ENCODE measurements at regions not wholly inside any gene's neighbourhood (a gene's known extent, or its start where the extent isn't known, plus 50 kb on each side); places are given as distances from the start of the nearest gene placed in this dataset.

DNA sequence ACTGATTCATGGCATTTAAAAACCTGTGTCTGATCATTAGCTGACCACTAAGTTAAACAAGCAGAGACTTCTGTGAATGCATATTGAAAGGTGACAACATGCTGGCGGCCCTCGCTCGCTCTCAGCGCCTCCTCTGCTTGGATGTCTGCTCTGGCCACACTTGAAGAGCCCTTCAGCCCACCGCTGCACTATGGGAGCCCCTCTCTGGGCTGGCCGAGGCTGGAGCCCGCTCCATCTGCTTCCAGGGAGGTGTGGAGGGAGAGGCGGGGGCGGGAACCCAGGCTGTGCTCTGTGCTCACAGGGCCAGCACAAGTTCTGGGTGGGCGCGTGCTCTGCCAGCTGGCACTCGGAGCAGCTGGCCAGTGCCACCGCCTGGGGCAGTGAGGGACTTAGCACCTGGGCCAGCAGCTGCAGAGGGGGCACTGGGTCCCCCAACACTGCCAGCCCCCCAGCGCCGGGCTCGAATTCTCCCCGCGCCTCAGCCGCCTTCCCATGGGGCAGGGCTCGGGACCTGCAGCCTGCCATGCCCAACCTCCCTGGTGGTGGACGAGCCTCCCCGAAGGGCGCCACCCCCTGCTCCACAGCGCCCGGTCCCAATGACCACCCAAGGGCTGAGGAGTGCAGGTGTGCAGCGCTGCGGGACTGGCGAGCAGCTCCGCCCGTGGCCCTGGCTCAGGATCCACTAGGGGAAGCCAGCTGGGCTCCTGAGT is 252.4 kb downstream of the ZIC4 start:
- H4K5ac ChIP-seq (ENCODE audit: low read depth, low read length): no peak overlapping the region
- dilution Hi-C loops (cut with HindIII; ENCODE audit: low sequenced_read_pairs, unreplicated experiment): no loop called here
- no peak for DNase-seq
- H3K79me1 ChIP-seq (ENCODE audit: low read depth in 1 of 2, low read length in 2 of 2): no peaks in the 10 kb centered on the region
- BruUV-seq (replicated peaks): no TSS peak
- H3K56ac ChIP-seq (ENCODE audit: extremely low read depth, insufficient read depth, low read length): no peak overlapping the region
- no peak overlapping the region for H3K9ac ChIP-seq (ENCODE audit: low read depth, low read length)
- no peak overlapping the region for H3K4ac ChIP-seq (ENCODE audit: low read depth, low read length)
- H3K9me3 ChIP-seq (ENCODE audit: control insufficient read depth, insufficient read depth, low read length): no peaks in the 10 kb centered on the region
- no peaks in the 10 kb centered on the region for H3K9me1 ChIP-seq (ENCODE audit: insufficient read depth, low read length)
- in situ Hi-C loops (cut with MboI; ENCODE audit: low sequenced_read_pairs): no loop called here
- no peak overlapping the region for H2AK9ac ChIP-seq (replicated peaks; ENCODE audit: low read depth, low read length, poor library complexity)
- no peaks in the 10 kb centered on the region for H3K27me3 ChIP-seq (ENCODE audit: control insufficient read depth, insufficient read depth, low read length)
- no peak for TF ChIP-seq MAZ (IDR thresholded peaks at IDR 0.05; ENCODE audit: borderline replicate concordance, low read depth, low read length)
- no peak for TF ChIP-seq MXI1 (IDR thresholded peaks at IDR 0.05; ENCODE audit: borderline replicate concordance, low read depth, low read length)
- TF ChIP-seq, protein P1, sequence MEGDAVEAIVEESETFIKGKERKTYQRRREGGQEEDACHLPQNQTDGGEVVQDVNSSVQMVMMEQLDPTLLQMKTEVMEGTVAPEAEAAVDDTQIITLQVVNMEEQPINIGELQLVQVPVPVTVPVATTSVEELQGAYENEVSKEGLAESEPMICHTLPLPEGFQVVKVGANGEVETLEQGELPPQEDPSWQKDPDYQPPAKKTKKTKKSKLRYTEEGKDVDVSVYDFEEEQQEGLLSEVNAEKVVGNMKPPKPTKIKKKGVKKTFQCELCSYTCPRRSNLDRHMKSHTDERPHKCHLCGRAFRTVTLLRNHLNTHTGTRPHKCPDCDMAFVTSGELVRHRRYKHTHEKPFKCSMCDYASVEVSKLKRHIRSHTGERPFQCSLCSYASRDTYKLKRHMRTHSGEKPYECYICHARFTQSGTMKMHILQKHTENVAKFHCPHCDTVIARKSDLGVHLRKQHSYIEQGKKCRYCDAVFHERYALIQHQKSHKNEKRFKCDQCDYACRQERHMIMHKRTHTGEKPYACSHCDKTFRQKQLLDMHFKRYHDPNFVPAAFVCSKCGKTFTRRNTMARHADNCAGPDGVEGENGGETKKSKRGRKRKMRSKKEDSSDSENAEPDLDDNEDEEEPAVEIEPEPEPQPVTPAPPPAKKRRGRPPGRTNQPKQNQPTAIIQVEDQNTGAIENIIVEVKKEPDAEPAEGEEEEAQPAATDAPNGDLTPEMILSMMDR (conservative IDR thresholded peaks at IDR 0.05; ENCODE audit: low read depth, low read length): no peak
- TF ChIP-seq NFE2L2 (IDR thresholded peaks at IDR 0.05; ENCODE audit: low read depth, low read length): no peak
- TF ChIP-seq RCOR1 (IDR thresholded peaks at IDR 0.05; ENCODE audit: insufficient replicate concordance, low read length): no peak
- TF ChIP-seq RFX5 (IDR thresholded peaks at IDR 0.05; ENCODE audit: low read depth, low read length): no peak
- TF ChIP-seq, protein P2, sequence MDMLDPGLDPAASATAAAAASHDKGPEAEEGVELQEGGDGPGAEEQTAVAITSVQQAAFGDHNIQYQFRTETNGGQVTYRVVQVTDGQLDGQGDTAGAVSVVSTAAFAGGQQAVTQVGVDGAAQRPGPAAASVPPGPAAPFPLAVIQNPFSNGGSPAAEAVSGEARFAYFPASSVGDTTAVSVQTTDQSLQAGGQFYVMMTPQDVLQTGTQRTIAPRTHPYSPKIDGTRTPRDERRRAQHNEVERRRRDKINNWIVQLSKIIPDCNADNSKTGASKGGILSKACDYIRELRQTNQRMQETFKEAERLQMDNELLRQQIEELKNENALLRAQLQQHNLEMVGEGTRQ (IDR thresholded peaks at IDR 0.05; ENCODE audit: low read depth, low read length): no peak
- no peak for TF ChIP-seq BHLHE40 (IDR thresholded peaks at IDR 0.05; ENCODE audit: low read depth, low read length)
- TF ChIP-seq RAD21 (IDR thresholded peaks at IDR 0.05; ENCODE audit: low read length): no peak
- no peak for TF ChIP-seq SMC3 (IDR thresholded peaks at IDR 0.05; ENCODE audit: low read depth, low read length)
- TF ChIP-seq FOS (IDR thresholded peaks at IDR 0.05; ENCODE audit: low read depth, low read length): no peak
- TF ChIP-seq, protein P3, sequence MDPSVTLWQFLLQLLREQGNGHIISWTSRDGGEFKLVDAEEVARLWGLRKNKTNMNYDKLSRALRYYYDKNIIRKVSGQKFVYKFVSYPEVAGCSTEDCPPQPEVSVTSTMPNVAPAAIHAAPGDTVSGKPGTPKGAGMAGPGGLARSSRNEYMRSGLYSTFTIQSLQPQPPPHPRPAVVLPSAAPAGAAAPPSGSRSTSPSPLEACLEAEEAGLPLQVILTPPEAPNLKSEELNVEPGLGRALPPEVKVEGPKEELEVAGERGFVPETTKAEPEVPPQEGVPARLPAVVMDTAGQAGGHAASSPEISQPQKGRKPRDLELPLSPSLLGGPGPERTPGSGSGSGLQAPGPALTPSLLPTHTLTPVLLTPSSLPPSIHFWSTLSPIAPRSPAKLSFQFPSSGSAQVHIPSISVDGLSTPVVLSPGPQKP (IDR thresholded peaks at IDR 0.05; ENCODE audit: borderline replicate concordance, low read depth, low read length): no peak
- no peak for TF ChIP-seq CEBPB (IDR thresholded peaks at IDR 0.05; ENCODE audit: low read depth, low read length)
- TF ChIP-seq POLR2A (IDR thresholded peaks at IDR 0.05; ENCODE audit: low read depth, low read length): no peak
- no peak for TF ChIP-seq MAFK (IDR thresholded peaks at IDR 0.05; ENCODE audit: low read depth, low read length)
- TF ChIP-seq CHD1 (IDR thresholded peaks at IDR 0.05; ENCODE audit: low read depth, low read length): no peak
- ATAC-seq (ENCODE audit: low read depth): no peak
- no peak overlapping the region for H3K4me2 ChIP-seq (ENCODE audit: low read depth, low read length)
- no peak overlapping the region for H2BK15ac ChIP-seq (ENCODE audit: low read depth, low read length)
- POLR2A ChIA-PET (ENCODE audit: unreplicated experiment): no interaction called here
- no peak overlapping the region for H3K18ac ChIP-seq (ENCODE audit: low read depth, low read length)
- no peak overlapping the region for H3K27ac ChIP-seq (ENCODE audit: insufficient read depth, low read length)
- no peaks in the 10 kb centered on the region for H3K4me1 ChIP-seq (ENCODE audit: control insufficient read depth, insufficient read depth, low read length)
- H2BK5ac ChIP-seq (ENCODE audit: low read depth, low read length, poor library complexity, severe bottlenecking): no peak overlapping the region
- H3K23ac ChIP-seq (ENCODE audit: low read depth, low read length): no peak overlapping the region
- H3K36me3 ChIP-seq (ENCODE audit: control insufficient read depth, insufficient read depth, low read length): no peaks in the 10 kb centered on the region
- no peak overlapping the region for H3K4me3 ChIP-seq (ENCODE audit: insufficient read depth, low read depth, low read length)
- H4K20me1 ChIP-seq (ENCODE audit: insufficient read depth, low read length): no peaks in the 10 kb centered on the region
- H4K8ac ChIP-seq (ENCODE audit: low read depth in 2 of 2, low read length in 2 of 2): no peak overlapping the region
- CTCF ChIA-PET: no interaction called here
- H2AFZ ChIP-seq (replicated peaks; ENCODE audit: low read length, poor library complexity): no peak overlapping the region
- no peak overlapping the region for H2BK20ac ChIP-seq (ENCODE audit: low read depth, low read length)
- intact Hi-C loops (cut with micrococcal nuclease): no loop called here
- WGBS, 2 experiments (ENCODE audit: extremely low coverage in 2 of 2, insufficient read length in 1 of 2): 94% methylated on average over 4 of the region's 30 CpGs; no CpG with 5 or more reads in 1 of the 2 experiments
- no peak overlapping the region for H2BK120ac ChIP-seq (ENCODE audit: low read depth, low read length)
- no peak overlapping the region for H3K14ac ChIP-seq (replicated peaks; ENCODE audit: low read depth, low read length)
- no peak overlapping the region for H4K91ac ChIP-seq (ENCODE audit: insufficient read depth, low read depth, low read length)
- H2AK5ac ChIP-seq (ENCODE audit: low read depth, low read length): no peak overlapping the region
